ENCODE measurements at regions not wholly inside any gene's neighbourhood (a gene's known extent, or its start where the extent isn't known, plus 50 kb on each side); places are given as distances from the start of the nearest gene placed in this dataset.

- in situ Hi-C loops (cut with MboI; ENCODE audit: low sequenced_read_pairs) (no loop called here), intact Hi-C loops (cut with micrococcal nuclease) (no loop called here), dilution Hi-C loops (cut with HindIII; ENCODE audit: low sequenced_read_pairs, unreplicated experiment) (no loop called here)
- no peak overlapping the region for H2AK5ac ChIP-seq (ENCODE audit: low read depth, low read length)
- no peak overlapping the region for H2AFZ ChIP-seq (replicated peaks; ENCODE audit: low read length, poor library complexity)
- no peak overlapping the region for H3K4ac ChIP-seq (ENCODE audit: low read depth, low read length)
- H4K20me1 ChIP-seq (ENCODE audit: insufficient read depth, low read length), result no peaks in the 10 kb centered on the region
- no peaks in the 10 kb centered on the region for H3K4me1 ChIP-seq (ENCODE audit: control insufficient read depth, insufficient read depth, low read length)
- H2BK20ac ChIP-seq (ENCODE audit: low read depth, low read length), result no peak overlapping the region
- no peak overlapping the region for H3K18ac ChIP-seq (ENCODE audit: low read depth, low read length)
- no peak overlapping the region for H2BK5ac ChIP-seq (ENCODE audit: low read depth, low read length, poor library complexity, severe bottlenecking)
- ChIA-PET POLR2A (ENCODE audit: unreplicated experiment) (no interaction called here), CTCF (no interaction called here)
- no peak overlapping the region for H2AK9ac ChIP-seq (replicated peaks; ENCODE audit: low read depth, low read length, poor library complexity)
- no peaks in the 10 kb centered on the region for H3K36me3 ChIP-seq (ENCODE audit: control insufficient read depth, insufficient read depth, low read length)
- no peak overlapping the region for H3K4me2 ChIP-seq (ENCODE audit: low read depth, low read length)
- no peak overlapping the region for H3K9ac ChIP-seq (ENCODE audit: low read depth, low read length)
- no peak overlapping the region for H4K91ac ChIP-seq (ENCODE audit: insufficient read depth, low read depth, low read length)
- no peaks in the 10 kb centered on the region for H3K79me1 ChIP-seq (ENCODE audit: low read depth in 1 of 2, low read length in 2 of 2)
- BruUV-seq (replicated peaks), result no TSS peak
- no peaks in the 10 kb centered on the region for H3K9me1 ChIP-seq (ENCODE audit: insufficient read depth, low read length)
- H3K27me3 ChIP-seq (ENCODE audit: control insufficient read depth, insufficient read depth, low read length), result no peaks in the 10 kb centered on the region
- H2BK15ac ChIP-seq (ENCODE audit: low read depth, low read length), result no peak overlapping the region
- peaks cover 37% of the 10 kb centered on the region for H3K9me3 ChIP-seq (ENCODE audit: control insufficient read depth, insufficient read depth, low read length)
- H3K14ac ChIP-seq (replicated peaks; ENCODE audit: low read depth, low read length), result no peak overlapping the region
- no peak for DNase-seq
- no peak overlapping the region for H2BK120ac ChIP-seq (ENCODE audit: low read depth, low read length)
- H3K4me3 ChIP-seq (ENCODE audit: insufficient read depth, low read depth, low read length), result no peak overlapping the region
- TF ChIP-seq RCOR1 (IDR thresholded peaks at IDR 0.05; ENCODE audit: insufficient replicate concordance, low read length) (no peak), CTCF (conservative IDR thresholded peaks at IDR 0.05; ENCODE audit: low read depth, low read length) (no peak), SMC3 (IDR thresholded peaks at IDR 0.05; ENCODE audit: low read depth, low read length) (no peak), MAFK (IDR thresholded peaks at IDR 0.05; ENCODE audit: low read depth, low read length) (no peak), POLR2A (IDR thresholded peaks at IDR 0.05; ENCODE audit: low read depth, low read length) (no peak), CHD1 (IDR thresholded peaks at IDR 0.05; ENCODE audit: low read depth, low read length) (no peak), NFE2L2 (IDR thresholded peaks at IDR 0.05; ENCODE audit: low read depth, low read length) (no peak), MAZ (IDR thresholded peaks at IDR 0.05; ENCODE audit: borderline replicate concordance, low read depth, low read length) (no peak), RFX5 (IDR thresholded peaks at IDR 0.05; ENCODE audit: low read depth, low read length) (no peak), RAD21 (IDR thresholded peaks at IDR 0.05; ENCODE audit: low read length) (no peak), CEBPB (IDR thresholded peaks at IDR 0.05; ENCODE audit: low read depth, low read length) (no peak), ELK1 (IDR thresholded peaks at IDR 0.05; ENCODE audit: borderline replicate concordance, low read depth, low read length) (no peak), MXI1 (IDR thresholded peaks at IDR 0.05; ENCODE audit: borderline replicate concordance, low read depth, low read length) (no peak), FOS (IDR thresholded peaks at IDR 0.05; ENCODE audit: low read depth, low read length) (no peak), BHLHE40 (IDR thresholded peaks at IDR 0.05; ENCODE audit: low read depth, low read length) (no peak), USF2 (IDR thresholded peaks at IDR 0.05; ENCODE audit: low read depth, low read length) (no peak)
- no CpG with 5 or more reads among the region's 5 CpGs for WGBS, 2 experiments (ENCODE audit: extremely low coverage in 2 of 2, insufficient read length in 1 of 2)
- no peak overlapping the region for H3K27ac ChIP-seq (ENCODE audit: insufficient read depth, low read length)
- H3K56ac ChIP-seq (ENCODE audit: extremely low read depth, insufficient read depth, low read length), result no peak overlapping the region
- no peak for ATAC-seq (ENCODE audit: low read depth)
- H3K23ac ChIP-seq (ENCODE audit: low read depth, low read length), result no peak overlapping the region
- no peak overlapping the region for H4K8ac ChIP-seq (ENCODE audit: low read depth in 2 of 2, low read length in 2 of 2)
- no peak overlapping the region for H4K5ac ChIP-seq (ENCODE audit: low read depth, low read length)
These were observed 276.1 kb downstream of the GLRX3 start for GRCh38 chr10:130412317-130412716.
